Neuronal stem cell (in vitro differentiated cells): ENCODE measurements at regions not wholly inside any gene's neighbourhood (a gene's known extent, or its start where the extent isn't known, plus 50 kb on each side); places are given as distances from the start of the nearest gene placed in this dataset.

Experiments
- DNase-seq: peaks from one replicate; pipeline ENCODE4 v3.0.0-alpha.2; 2013; ENCODE audit warnings: low spot score
- H2AFZ ChIP-seq: one replicate; pipeline ENCODE4 v1.6.1; 2013; ENCODE audit warnings: mild to moderate bottlenecking, low read length, inconsistent platforms
- H2AK5ac ChIP-seq: 2 replicates; pipeline ENCODE4 v1.6.1; 2013; ENCODE audit warnings: low read depth, mild to moderate bottlenecking, inconsistent platforms, low read length, moderate library complexity, mixed read lengths
- H2BK120ac ChIP-seq: 2 replicates; pipeline ENCODE4 v1.6.1; 2013; ENCODE audit warnings: low read depth, mild to moderate bottlenecking, inconsistent platforms, low read length, moderate library complexity, mixed read lengths
- H2BK12ac ChIP-seq: one replicate; pipeline ENCODE4 v1.6.1; 2013; ENCODE audit warnings: low read length, inconsistent platforms
- H2BK15ac ChIP-seq: 2 replicates; pipeline ENCODE4 v1.6.1; 2013; ENCODE audit warnings: mild to moderate bottlenecking, low read length, inconsistent platforms, mixed read lengths
- H2BK5ac ChIP-seq: one replicate; pipeline ENCODE4 v1.6.1; 2013; ENCODE audit warnings: inconsistent platforms, mild to moderate bottlenecking, low read length, moderate library complexity
- H3K14ac ChIP-seq: one replicate; pipeline ENCODE4 v1.6.1; 2013; ENCODE audit warnings: low read length, inconsistent platforms
- H3K18ac ChIP-seq: 2 replicates; pipeline ENCODE4 v1.6.1; 2013; ENCODE audit warnings: low read length, inconsistent platforms
- H3K23ac ChIP-seq: 2 replicates; pipeline ENCODE4 v1.6.1; 2013; ENCODE audit warnings: low read depth, mild to moderate bottlenecking, mixed read lengths, low read length, inconsistent platforms; ENCODE audit not compliant: poor library complexity
- H3K27ac ChIP-seq: replicated peaks from 3 replicates; pipeline ENCODE4 v1.5.1; 2013; ENCODE audit warnings: low read length, inconsistent platforms
- H3K27me3 ChIP-seq, 3 experiments: 2 replicates each; pipeline ENCODE4 v1.6.1; 2013; ENCODE audit warnings: low read length in 3 of 3, mild to moderate bottlenecking in 2 of 3, inconsistent platforms in 1 of 3, low read depth in 1 of 3, mixed read lengths in 1 of 3, moderate library complexity in 1 of 3; ENCODE audit not compliant: control insufficient read depth in 3 of 3, insufficient read depth in 3 of 3
- H3K36me3 ChIP-seq, 2 donors: replicated peaks in 1 of 2; 2 replicates each; pipeline ENCODE4 v1.6.1; 2013; ENCODE audit warnings: low read length in 2 of 2; ENCODE audit not compliant: control insufficient read depth in 2 of 2, insufficient read depth in 2 of 2
- H3K4ac ChIP-seq: 2 replicates; pipeline ENCODE4 v1.6.1; 2013; ENCODE audit warnings: inconsistent platforms, mild to moderate bottlenecking, low read length, moderate library complexity
- H3K4me1 ChIP-seq, 2 donors: 1 replicate in 1 of 2; 2 replicates in 1 of 2; pipeline ENCODE4 v1.6.1; 2013; ENCODE audit warnings: low read length in 2 of 2, low read depth in 1 of 2; ENCODE audit not compliant: control insufficient read depth in 2 of 2, insufficient read depth in 1 of 2
- H3K4me2 ChIP-seq: one replicate; pipeline ENCODE4 v1.6.1; 2013; ENCODE audit warnings: mild to moderate bottlenecking, low read length, inconsistent platforms; ENCODE audit not compliant: insufficient read depth, poor library complexity, severe bottlenecking
- H3K4me3 ChIP-seq, 2 donors: 2 replicates each; pipeline ENCODE4 v1.5.1; 2013; ENCODE audit warnings: low read length in 2 of 2, mild to moderate bottlenecking in 2 of 2, inconsistent platforms in 1 of 2, moderate library complexity in 1 of 2
- H3K79me1 ChIP-seq: one replicate; pipeline ENCODE4 v1.6.1; 2013; ENCODE audit warnings: low read depth, mild to moderate bottlenecking, inconsistent platforms, low read length, moderate library complexity
- H3K9ac ChIP-seq: one replicate; pipeline ENCODE4 v1.6.1; 2013; ENCODE audit warnings: mild to moderate bottlenecking, low read depth, low read length, inconsistent platforms; ENCODE audit not compliant: poor library complexity
- H3K9me3 ChIP-seq, 2 donors: replicated peaks in 1 of 2; 2 replicates each; pipeline versions ENCODE3 to v1.6.1; 2013; ENCODE audit warnings: low read length in 2 of 2, mild to moderate bottlenecking in 2 of 2, inconsistent platforms in 1 of 2, low read depth in 1 of 2, mixed read lengths in 1 of 2, moderate library complexity in 1 of 2; ENCODE audit not compliant: control insufficient read depth in 2 of 2, insufficient read depth in 1 of 2
- H4K8ac ChIP-seq: one replicate; pipeline ENCODE4 v1.6.1; 2013; ENCODE audit warnings: low read depth, mild to moderate bottlenecking, inconsistent platforms, low read length, moderate library complexity
- H4K91ac ChIP-seq: one replicate; pipeline ENCODE4 v1.6.1; 2013; ENCODE audit warnings: low read length, low read depth, mild to moderate bottlenecking, inconsistent platforms; ENCODE audit not compliant: poor library complexity
- WGBS, 2 donors: extraction: QIAGEN DNeasy Blood & Tissue Kit; methylation state at CpG; one replicate each; pipeline ENCODE4 v1.1.7; 2013; ENCODE audit warnings: missing lambda C conversion rate in 2 of 2, mixed read lengths in 1 of 2; ENCODE audit not compliant: insufficient read length in 2 of 2, insufficient replicate concordance in 1 of 2; ENCODE audit errors: extremely low coverage in 2 of 2; 5-methylcytosine and 5-hydroxymethylcytosine counted together

- H2BK120ac ChIP-seq = no peak overlapping the region
- no peaks in the 10 kb centered on the region for H3K27me3 ChIP-seq
- H3K14ac ChIP-seq = no peak overlapping the region
- WGBS, 2 donors = no CpG with 5 or more reads among the region's 1 CpG
- H4K91ac ChIP-seq = no peak overlapping the region
- no peak overlapping the region for H3K4me3 ChIP-seq
- H2AFZ ChIP-seq = no peak overlapping the region
- H3K9ac ChIP-seq = no peak overlapping the region
- H3K27ac ChIP-seq = no peak overlapping the region
- no peak overlapping the region for H3K4me2 ChIP-seq
- DNase-seq = no peak
- no peak overlapping the region for H3K18ac ChIP-seq
- no peak overlapping the region for H3K4ac ChIP-seq
- H3K9me3 ChIP-seq = no peaks in the 10 kb centered on the region
- H2BK15ac ChIP-seq = no peak overlapping the region
- no peaks in the 10 kb centered on the region for H3K4me1 ChIP-seq
- no peaks in the 10 kb centered on the region for H3K79me1 ChIP-seq
- no peak overlapping the region for H3K23ac ChIP-seq
- H4K8ac ChIP-seq = no peak overlapping the region
- no peak overlapping the region for H2AK5ac ChIP-seq
- H2BK5ac ChIP-seq = no peak overlapping the region
- H3K36me3 ChIP-seq = no peaks in the 10 kb centered on the region
- H2BK12ac ChIP-seq = no peak overlapping the region
Observed at GRCh38 chr5:163661360-163661759, 155.9 kb downstream of the MAT2B start.

DNA sequence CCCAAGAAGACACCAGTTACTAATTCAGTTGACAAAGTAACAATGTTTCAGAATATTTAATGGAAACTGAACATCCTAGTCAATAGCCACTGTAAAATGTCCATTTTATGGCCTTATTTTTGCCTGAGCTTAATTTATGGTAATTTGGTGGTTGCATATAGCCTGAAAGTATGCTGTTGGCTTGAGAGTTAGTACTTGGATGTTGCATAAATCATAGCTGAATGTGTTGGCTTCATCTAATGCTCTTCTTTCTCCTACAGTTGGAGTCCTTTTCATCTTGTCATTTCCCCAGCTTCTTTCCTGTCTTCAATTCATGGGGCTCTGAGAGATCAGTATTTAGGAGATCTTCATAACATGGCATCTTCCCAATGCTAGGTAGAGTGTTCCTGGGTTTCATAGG is 164.6 kb downstream of the MAT2B start:
- H3K79me1 ChIP-seq = no peaks in the 10 kb centered on the region
- H3K4me2 ChIP-seq = no peak overlapping the region
- no peak overlapping the region for H2BK5ac ChIP-seq
- no peaks in the 10 kb centered on the region for H3K4me1 ChIP-seq
- H3K23ac ChIP-seq = no peak overlapping the region
- no peak overlapping the region for H2AFZ ChIP-seq
- H3K9me3 ChIP-seq = no peaks in the 10 kb centered on the region
- no peak overlapping the region for H3K9ac ChIP-seq
- H2BK120ac ChIP-seq = no peak overlapping the region
- no peak overlapping the region for H4K91ac ChIP-seq
- H3K4me3 ChIP-seq = no peak overlapping the region
- H3K4ac ChIP-seq = no peak overlapping the region
- no peaks in the 10 kb centered on the region for H3K27me3 ChIP-seq
- no peak overlapping the region for H2BK15ac ChIP-seq
- no peak for DNase-seq
- H3K14ac ChIP-seq = no peak overlapping the region
- H2AK5ac ChIP-seq = no peak overlapping the region
- H3K18ac ChIP-seq = no peak overlapping the region
- H4K8ac ChIP-seq = no peak overlapping the region
- H2BK12ac ChIP-seq = no peak overlapping the region
- no peaks in the 10 kb centered on the region for H3K36me3 ChIP-seq
- H3K27ac ChIP-seq = no peak overlapping the region

- no peak overlapping the region for H2BK120ac ChIP-seq
- H3K14ac ChIP-seq = no peak overlapping the region
- no peak overlapping the region for H2BK5ac ChIP-seq
- H3K27me3 ChIP-seq = peaks cover 0 to 6% (median 0%) of the 10 kb centered on the region in 3 experiments
- no peak overlapping the region for H4K8ac ChIP-seq
- no CpG with 5 or more reads among the region's 2 CpGs for WGBS, 2 donors
- H2BK12ac ChIP-seq = no peak overlapping the region
- H3K4me2 ChIP-seq = no peak overlapping the region
- H2AFZ ChIP-seq = no peak overlapping the region
- no peak overlapping the region for H2BK15ac ChIP-seq
- no peak overlapping the region for H3K9ac ChIP-seq
- H3K23ac ChIP-seq = no peak overlapping the region
- no peaks in the 10 kb centered on the region for H3K4me1 ChIP-seq
- no peaks in the 10 kb centered on the region for H3K9me3 ChIP-seq
- no peak overlapping the region for H3K18ac ChIP-seq
- H4K91ac ChIP-seq = no peak overlapping the region
- no peaks in the 10 kb centered on the region for H3K36me3 ChIP-seq
- H2AK5ac ChIP-seq = no peak overlapping the region
- no peaks in the 10 kb centered on the region for H3K79me1 ChIP-seq
- H3K27ac ChIP-seq = no peak overlapping the region
- no peak overlapping the region for H3K4me3 ChIP-seq
- no peak overlapping the region for H3K4ac ChIP-seq
- no peak for DNase-seq
Observed at GRCh38 chr5:163677092-163677491, 171.7 kb downstream of the MAT2B start.

GRCh38 chr5:163682234-163682633 is 176.8 kb downstream of the MAT2B start:
- Histone ChIP-seq H3K79me1 (no peaks in the 10 kb centered on the region), H3K4ac (no peak overlapping the region)
- WGBS, 2 donors = no CpG with 5 or more reads among the region's 1 CpG

More at GRCh38 chr5:163682234-163682633, 176.8 kb downstream of the MAT2B start:
- no peak overlapping the region for H2AFZ ChIP-seq
- H3K27me3 ChIP-seq = peaks cover 0 to 6% (median 0%) of the 10 kb centered on the region in 3 experiments
- H4K91ac ChIP-seq = no peak overlapping the region
- H2BK120ac ChIP-seq = no peak overlapping the region
- no peak overlapping the region for H3K23ac ChIP-seq
- no peak for DNase-seq
- H3K14ac ChIP-seq = no peak overlapping the region
- no peaks in the 10 kb centered on the region for H3K36me3 ChIP-seq
- no peak overlapping the region for H4K8ac ChIP-seq
- H3K9ac ChIP-seq = no peak overlapping the region
- H3K4me1 ChIP-seq = no peaks in the 10 kb centered on the region
- H3K9me3 ChIP-seq = no peaks in the 10 kb centered on the region
- no peak overlapping the region for H3K4me3 ChIP-seq
- H2BK15ac ChIP-seq = no peak overlapping the region
- H2BK5ac ChIP-seq = no peak overlapping the region
- H2BK12ac ChIP-seq = no peak overlapping the region
- H3K4me2 ChIP-seq = no peak overlapping the region
- no peak overlapping the region for H3K18ac ChIP-seq
- H2AK5ac ChIP-seq = no peak overlapping the region
- no peak overlapping the region for H3K27ac ChIP-seq
